Eye (tissue), 1 donor: ENCODE measurements at regions not wholly inside any gene's neighbourhood (a gene's known extent, or its start where the extent isn't known, plus 50 kb on each side); places are given as distances from the start of the nearest gene placed in this dataset.

Source experiments
- DNase-seq: peaks from one replicate; pipeline ENCODE4 v3.0.0-alpha.2; 2015

GRCh38 chr2:106572541-106573450 lies 85.6 kb downstream of the CD8B2 start:
- peak; percentile 22 for DNase-seq

- no peak for DNase-seq
These were observed 86.6 kb downstream of the CD8B2 start for GRCh38 chr2:106573773-106574172.

GRCh38 chr2:106575955-106576354 lies 88.8 kb downstream of the CD8B2 start:
- DNase-seq, result peak; percentile 74

GRCh38 chr2:106577255-106577651 lies 90.1 kb downstream of the CD8B2 start:
- DNase-seq, result no peak

- no peak for DNase-seq
These were observed 92.6 kb downstream of the CD8B2 start for GRCh38 chr2:106579750-106580197.

- DNase-seq, result no peak
These were observed 93.1 kb downstream of the CD8B2 start for GRCh38 chr2:106580241-106580640.

- peak; percentile 24 for DNase-seq
These were observed 94.2 kb downstream of the CD8B2 start for GRCh38 chr2:106581328-106581727.

- DNase-seq, result no peak
These were observed 94.6 kb downstream of the CD8B2 start for GRCh38 chr2:106581755-106582147.

- DNase-seq, result peak; percentile 95
These were observed 95.3 kb downstream of the CD8B2 start for GRCh38 chr2:106582148-106583143.

- no peak for DNase-seq
These were observed 97.3 kb downstream of the CD8B2 start for GRCh38 chr2:106584304-106584954.

GRCh38 chr2:106596844-106597243 lies 109.7 kb downstream of the CD8B2 start:
- DNase-seq, result no peak

GRCh38 chr2:106599540-106599939 lies 112.4 kb downstream of the CD8B2 start:
- no peak for DNase-seq

GRCh38 chr2:106602042-106602441 lies 114.9 kb downstream of the CD8B2 start:
- no peak for DNase-seq

GRCh38 chr2:106606652-106607051 lies 119.5 kb downstream of the CD8B2 start:
- peak; percentile 28 for DNase-seq

- no peak for DNase-seq
These were observed 120.2 kb downstream of the CD8B2 start for GRCh38 chr2:106607371-106607770.

- DNase-seq, result no peak
These were observed 122.6 kb downstream of the CD8B2 start for GRCh38 chr2:106609780-106610179.

- DNase-seq, result no peak
These were observed 127.5 kb downstream of the CD8B2 start for GRCh38 chr2:106614511-106615291.

- DNase-seq, result no peak
These were observed 131.4 kb downstream of the CD8B2 start for GRCh38 chr2:106618614-106619013.

- no peak for DNase-seq
These were observed 136.3 kb downstream of the CD8B2 start for GRCh38 chr2:106623456-106623855.

- DNase-seq, result no peak
These were observed 137.7 kb downstream of the CD8B2 start for GRCh38 chr2:106624787-106625380.

GRCh38 chr2:106628377-106628776 lies 141.2 kb downstream of the CD8B2 start:
- no peak for DNase-seq

- no peak for DNase-seq
These were observed 142.8 kb downstream of the CD8B2 start for GRCh38 chr2:106629981-106630380.
